Stimulated activated CD4-positive, alpha-beta T cell treated with anti-CD3 and anti-CD28 coated beads, TNF-alpha, amount 100 ng/mL, for 48 hours (primary cell): ENCODE measurements at regions not wholly inside any gene's neighbourhood (a gene's known extent, or its start where the extent isn't known, plus 50 kb on each side); places are given as distances from the start of the nearest gene placed in this dataset.
"Not testable (repeated sequence)": the region's sequence is repeated elsewhere in the genome, so short reads cannot be mapped to it uniquely, and the experiment has no call there.

Experiments used
- DNase-seq, 3 donors: peaks; one replicate each; pipeline ENCODE4 v3.0.0-alpha.2; 2020; ENCODE audit warnings: low read depth in 3 of 3

GRCh38 chr16:26394409-26394808 lies 672.3 kb upstream of the C16orf82 start:
- DNase-seq, result no peak

GRCh38 chr16:26395700-26396099 lies 671.0 kb upstream of the C16orf82 start:
- DNase-seq, result no peak

- DNase-seq, result no peak
Measured at GRCh38 chr16:26396511-26397235, 670.1 kb upstream of the C16orf82 start.

- no peak for DNase-seq
Measured at GRCh38 chr16:26413780-26414179, 652.9 kb upstream of the C16orf82 start.

- DNase-seq, result not testable (repeated sequence)
Measured at GRCh38 chr16:26419458-26419857, 647.3 kb upstream of the C16orf82 start.

GRCh38 chr16:26430618-26431017 lies 636.1 kb upstream of the C16orf82 start:
- no peak for DNase-seq

- DNase-seq, result no peak
Measured at GRCh38 chr16:26433807-26434206, 632.9 kb upstream of the C16orf82 start.

GRCh38 chr16:26441178-26441577 lies 625.5 kb upstream of the C16orf82 start:
- no peak for DNase-seq

- no peak for DNase-seq
Measured at GRCh38 chr16:26442321-26442720, 624.4 kb upstream of the C16orf82 start.

GRCh38 chr16:26447570-26447969 lies 619.2 kb upstream of the C16orf82 start:
- DNase-seq, result no peak

- DNase-seq, result no peak
Measured at GRCh38 chr16:26453215-26453614, 613.5 kb upstream of the C16orf82 start.

- DNase-seq, result no peak
Measured at GRCh38 chr16:26454102-26454501, 612.6 kb upstream of the C16orf82 start.

- DNase-seq, result no peak
Measured at GRCh38 chr16:26456074-26456473, 610.7 kb upstream of the C16orf82 start.

- no peak for DNase-seq
Measured at GRCh38 chr16:26457095-26457494, 609.6 kb upstream of the C16orf82 start.

GRCh38 chr16:26457882-26458281 lies 608.8 kb upstream of the C16orf82 start:
- DNase-seq, result no peak

- DNase-seq, result no peak
Measured at GRCh38 chr16:26464576-26465266, 602.0 kb upstream of the C16orf82 start.

GRCh38 chr16:26474405-26474804 lies 592.3 kb upstream of the C16orf82 start:
- DNase-seq, result not testable (repeated sequence)

- DNase-seq, result no peak
Measured at GRCh38 chr16:26475596-26475995, 591.1 kb upstream of the C16orf82 start.

GRCh38 chr16:26491101-26491670 lies 575.5 kb upstream of the C16orf82 start:
- DNase-seq, result no peak

- no peak for DNase-seq
Measured at GRCh38 chr16:26491962-26492361, 574.8 kb upstream of the C16orf82 start.

- DNase-seq, result no peak
Measured at GRCh38 chr16:26493751-26494150, 573.0 kb upstream of the C16orf82 start.

- DNase-seq, result no peak
Measured at GRCh38 chr16:26497896-26498295, 568.8 kb upstream of the C16orf82 start.

GRCh38 chr16:26500326-26500725 lies 566.4 kb upstream of the C16orf82 start:
- DNase-seq, result no peak
